Keratinocyte (primary cell): ENCODE measurements at regions not wholly inside any gene's neighbourhood (a gene's known extent, or its start where the extent isn't known, plus 50 kb on each side); places are given as distances from the start of the nearest gene placed in this dataset.

ENCODE experiments used
- DNase-seq: peaks from one replicate; pipeline ENCODE4 v3.0.0-alpha.2; 2011; ENCODE audit warnings: low read depth, missing footprints, low spot score
- FAIRE-seq: peaks from 2 replicates; lab custom pipeline; 2011; peaks lifted over from hg19 to GRCh38; lab: Jason Lieb, UNC
- H2AFZ ChIP-seq: 2 replicates; pipeline ENCODE4 v1.6.0; 2012; ENCODE audit warnings: low read length, control low read depth, inconsistent platforms; ENCODE audit not compliant: control insufficient read depth
- H3K27ac ChIP-seq: 2 replicates; pipeline ENCODE4 v1.5.1; 2011; ENCODE audit warnings: low read length; ENCODE audit not compliant: control insufficient read depth, insufficient read depth
- H3K27me3 ChIP-seq: 3 replicates; pipeline ENCODE4 v1.6.0; 2011; ENCODE audit warnings: low read length; ENCODE audit not compliant: control insufficient read depth, insufficient read depth; ENCODE audit errors: extremely low read depth
- H3K36me3 ChIP-seq, 2 experiments: 2 replicates in 1 of 2; 3 replicates in 1 of 2; pipeline ENCODE4 v1.5.1; 2011; ENCODE audit warnings: low read length in 2 of 2, mild to moderate bottlenecking in 1 of 2; ENCODE audit not compliant: control insufficient read depth in 2 of 2, insufficient read depth in 2 of 2; ENCODE audit errors: extremely low read depth in 1 of 2
- H3K4me1 ChIP-seq: 3 replicates; pipeline ENCODE4 v1.5.1; 2011; ENCODE audit warnings: low read length; ENCODE audit not compliant: control insufficient read depth, insufficient read depth; ENCODE audit errors: extremely low read depth
- H3K4me2 ChIP-seq: 3 replicates; pipeline ENCODE4 v1.6.0; 2011; ENCODE audit warnings: low read depth, low read length; ENCODE audit not compliant: control insufficient read depth, insufficient read depth; ENCODE audit errors: extremely low read depth
- H3K4me3 ChIP-seq, 3 experiments: fragments of 200-600 bp in 1 of 3; sonication (generic) in 1 of 3; 2 replicates in 2 of 3; 3 replicates in 1 of 3; pipeline ENCODE4 v1.5.1; 2011 to 2016; ENCODE audit warnings: low read length in 3 of 3, mild to moderate bottlenecking in 3 of 3, control low read depth in 2 of 3, inconsistent platforms in 1 of 3, low read depth in 1 of 3, mixed read lengths in 1 of 3, mixed run types in 1 of 3, moderate library complexity in 1 of 3; ENCODE audit not compliant: control insufficient read depth in 2 of 3, insufficient read depth in 2 of 3; ENCODE audit errors: extremely low read depth in 1 of 3
- H3K79me2 ChIP-seq: 2 replicates; pipeline ENCODE4 v1.6.0; 2012; ENCODE audit warnings: low read length; ENCODE audit not compliant: control insufficient read depth, insufficient read depth
- H3K9ac ChIP-seq: 3 replicates; pipeline ENCODE4 v1.6.0; 2011; ENCODE audit warnings: low read length; ENCODE audit not compliant: control insufficient read depth, insufficient read depth; ENCODE audit errors: extremely low read depth
- H3K9me1 ChIP-seq: 3 replicates; pipeline ENCODE4 v1.6.0; 2011; ENCODE audit warnings: low read length; ENCODE audit not compliant: control insufficient read depth, insufficient read depth; ENCODE audit errors: extremely low read depth
- H3K9me3 ChIP-seq: 2 replicates; pipeline ENCODE4 v1.5.1; 2012; ENCODE audit warnings: low read depth, low read length; ENCODE audit not compliant: control insufficient read depth
- H4K20me1 ChIP-seq: 3 replicates; pipeline ENCODE4 v1.6.0; 2011; ENCODE audit warnings: low read length; ENCODE audit not compliant: control insufficient read depth, insufficient read depth; ENCODE audit errors: extremely low read depth
- CTCF ChIP-seq, 3 experiments: IDR thresholded peaks in 1 of 3; conservative IDR thresholded peaks in 1 of 3; optimal IDR thresholded peaks in 1 of 3; 2 replicates in 2 of 3; 3 replicates in 1 of 3; pipeline versions ENCODE3 to v1.5.1; 2011; ENCODE audit warnings: low read length in 3 of 3, mild to moderate bottlenecking in 3 of 3, moderate library complexity in 2 of 3, control low read depth in 1 of 3, inconsistent platforms in 1 of 3; ENCODE audit not compliant: insufficient read depth in 2 of 3; ENCODE audit errors: extremely low read depth in 1 of 3
- EZH2 ChIP-seq: IDR thresholded peaks from one replicate; pipeline ENCODE4 v1.6.1; 2012; ENCODE audit warnings: inconsistent platforms, mild to moderate bottlenecking, low read length, moderate library complexity
- dilution Hi-C: fragments of 300-500 bp; cut with MboI; formaldehyde crosslinking; loops from one replicate; pipeline ENCODE4 v1.7.0; 2020; ENCODE audit warnings: low sequenced_read_pairs; ENCODE audit not compliant: extremely low pct_ligation_motif_present

DNA sequence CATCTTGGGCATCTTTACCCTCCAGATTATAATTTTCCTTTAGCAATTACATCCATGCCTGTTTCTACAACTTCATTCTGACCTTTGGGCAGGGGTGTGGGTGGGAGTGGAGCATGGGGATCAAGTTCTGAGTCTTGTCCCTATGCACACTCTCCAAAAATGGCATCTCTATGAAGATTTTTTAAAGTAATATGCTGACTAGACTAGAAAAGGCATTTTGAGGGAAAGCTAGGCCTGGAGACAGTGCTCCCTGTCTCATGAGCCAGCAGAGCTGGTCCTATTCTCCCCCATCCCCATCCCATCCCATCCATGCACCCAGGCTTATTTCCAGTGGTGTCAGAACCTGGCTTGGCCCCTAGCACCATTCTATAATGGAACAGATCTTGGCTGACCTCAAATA, 398.0 kb upstream of the SLC24A2 start:
- no peak overlapping the region for H3K27ac ChIP-seq
- no peak overlapping the region for H2AFZ ChIP-seq
- no peak overlapping the region for H3K4me2 ChIP-seq
- no peaks in the 10 kb centered on the region for H3K79me2 ChIP-seq
- no peaks in the 10 kb centered on the region for H3K36me3 ChIP-seq
- H3K9ac ChIP-seq: no peak overlapping the region
- FAIRE-seq: no peak
- H4K20me1 ChIP-seq: no peaks in the 10 kb centered on the region
- no peaks in the 10 kb centered on the region for H3K9me1 ChIP-seq
- no peaks in the 10 kb centered on the region for H3K4me1 ChIP-seq
- DNase-seq: no peak
- dilution Hi-C loops: loop anchor here (25.0 kb wide), 1 partner anchor 250 kb away; no protein-coding TSS in a partner anchor
- H3K4me3 ChIP-seq: no peak overlapping the region
- TF ChIP-seq EZH2 (no peak), CTCF (optimal IDR thresholded peaks at IDR 0.05 in 1 of 3, IDR thresholded peaks at IDR 0.05 in 1 of 3, conservative IDR thresholded peaks at IDR 0.05 in 1 of 3; ENCODE audit: extremely low read depth in 1 of 3, insufficient read depth in 2 of 3, low read length in 3 of 3) (no peak)
- H3K9me3 ChIP-seq: no peaks in the 10 kb centered on the region
- H3K27me3 ChIP-seq: no peaks in the 10 kb centered on the region

GRCh38 chr9:20186231-20186630, 397.4 kb upstream of the SLC24A2 start:
- DNase-seq (no peak), FAIRE-seq (no peak)
- Histone ChIP-seq H3K9me3 (no peaks in the 10 kb centered on the region), H3K27ac (no peak overlapping the region), H3K4me2 (no peak overlapping the region), H3K9me1 (no peaks in the 10 kb centered on the region), H2AFZ (no peak overlapping the region), H3K27me3 (no peaks in the 10 kb centered on the region), H3K36me3 (no peaks in the 10 kb centered on the region), H3K4me1 (no peaks in the 10 kb centered on the region), H4K20me1 (no peaks in the 10 kb centered on the region), H3K4me3 (no peak overlapping the region), H3K9ac (no peak overlapping the region), H3K79me2 (no peaks in the 10 kb centered on the region)
- TF ChIP-seq EZH2 (no peak), CTCF (optimal IDR thresholded peaks at IDR 0.05 in 1 of 3, IDR thresholded peaks at IDR 0.05 in 1 of 3, conservative IDR thresholded peaks at IDR 0.05 in 1 of 3; ENCODE audit: extremely low read depth in 1 of 3, insufficient read depth in 2 of 3, low read length in 3 of 3) (no peak)
- dilution Hi-C loops: loop anchor here (25.0 kb wide), 1 partner anchor 249 kb away; no protein-coding TSS in a partner anchor
